GM21367 (cell line): ENCODE measurements at regions not wholly inside any gene's neighbourhood (a gene's known extent, or its start where the extent isn't known, plus 50 kb on each side); places are given as distances from the start of the nearest gene placed in this dataset.

ENCODE experiments used
- ATAC-seq: cut with Tn5 transposase; IDR thresholded peaks from one replicate; pipeline ENCODE4 v1.9.1; 2021; ENCODE audit not compliant: unreplicated experiment

GRCh38 chr1:101748077-101748476, 248.6 kb downstream of the OLFM3 start:
- no peak for ATAC-seq
